Gastroesophageal sphincter (tissue), 3 donors: ENCODE measurements at regions not wholly inside any gene's neighbourhood (a gene's known extent, or its start where the extent isn't known, plus 50 kb on each side); places are given as distances from the start of the nearest gene placed in this dataset.

Experiments used
- CTCF ChIP-seq, 4 experiments: fragments of 200-600 bp in 2 of 4; fragments of 450-650 bp in 2 of 4; sonication (generic) in 1 of 4; IDR thresholded peaks; one replicate each; pipeline ENCODE4 v1.5.1; 2017 to 2019; ENCODE audit warnings: antibody characterized with exemption in 4 of 4, mild to moderate bottlenecking in 2 of 4, moderate library complexity in 2 of 4
- EP300 ChIP-seq: sonication (generic); formaldehyde crosslinking; IDR thresholded peaks from one replicate; pipeline ENCODE4 v1.6.1; 2017; ENCODE audit warnings: antibody characterized with exemption, mild to moderate bottlenecking

- TF ChIP-seq CTCF (IDR thresholded peaks at IDR 0.05) = no peak
- TF ChIP-seq EP300 = no peak
Measured at GRCh38 chr1:241423541-241424479, 66.8 kb upstream of the RGS7 start.
